MM.1S (cell line): ENCODE measurements at regions not wholly inside any gene's neighbourhood (a gene's known extent, or its start where the extent isn't known, plus 50 kb on each side); places are given as distances from the start of the nearest gene placed in this dataset.

Source experiments
- EZH2 ChIP-seq: fragments of 300-600 bp; sonication (generic); optimal IDR thresholded peaks from 2 replicates; pipeline ENCODE3; 2017; ENCODE audit warnings: low read depth, mild to moderate bottlenecking, antibody characterized with exemption, low read length, mixed read lengths
- EZH2phosphoT487 ChIP-seq: fragments of 300-600 bp; sonication (generic); IDR thresholded peaks from 2 replicates; pipeline ENCODE4 v1.6.1; 2018; ENCODE audit warnings: antibody characterized with exemption, low read length
- TF ChIP-seq, protein P1 (sequence below): fragments of 300-600 bp; sonication (generic); IDR thresholded peaks from 2 replicates; pipeline ENCODE4 v1.5.1; 2016; ENCODE audit warnings: antibody characterized with exemption, low read length, mixed read lengths

DNA sequence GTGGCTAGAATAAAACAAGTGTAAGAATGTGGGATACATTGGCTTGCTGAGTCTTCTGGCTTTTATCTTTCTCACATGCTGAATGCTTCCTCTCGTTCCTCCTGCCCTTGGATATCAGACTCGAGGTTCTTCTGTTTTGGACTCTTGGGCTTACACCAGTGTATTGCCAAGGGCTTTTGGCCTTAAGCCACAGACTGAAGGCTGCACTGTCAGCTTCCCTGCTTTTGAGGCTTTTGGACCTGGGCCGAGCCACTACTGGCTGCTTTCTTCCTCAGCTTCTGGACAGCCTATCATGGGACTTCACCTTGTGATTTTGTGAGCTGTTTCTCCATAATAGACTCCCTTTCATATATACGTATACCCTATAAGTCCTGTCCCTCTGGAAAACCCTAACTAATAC is 300.9 kb upstream of the STXBP6 start:
- TF ChIP-seq EZH2phosphoT487 = no peak
- TF ChIP-seq, protein P1, sequence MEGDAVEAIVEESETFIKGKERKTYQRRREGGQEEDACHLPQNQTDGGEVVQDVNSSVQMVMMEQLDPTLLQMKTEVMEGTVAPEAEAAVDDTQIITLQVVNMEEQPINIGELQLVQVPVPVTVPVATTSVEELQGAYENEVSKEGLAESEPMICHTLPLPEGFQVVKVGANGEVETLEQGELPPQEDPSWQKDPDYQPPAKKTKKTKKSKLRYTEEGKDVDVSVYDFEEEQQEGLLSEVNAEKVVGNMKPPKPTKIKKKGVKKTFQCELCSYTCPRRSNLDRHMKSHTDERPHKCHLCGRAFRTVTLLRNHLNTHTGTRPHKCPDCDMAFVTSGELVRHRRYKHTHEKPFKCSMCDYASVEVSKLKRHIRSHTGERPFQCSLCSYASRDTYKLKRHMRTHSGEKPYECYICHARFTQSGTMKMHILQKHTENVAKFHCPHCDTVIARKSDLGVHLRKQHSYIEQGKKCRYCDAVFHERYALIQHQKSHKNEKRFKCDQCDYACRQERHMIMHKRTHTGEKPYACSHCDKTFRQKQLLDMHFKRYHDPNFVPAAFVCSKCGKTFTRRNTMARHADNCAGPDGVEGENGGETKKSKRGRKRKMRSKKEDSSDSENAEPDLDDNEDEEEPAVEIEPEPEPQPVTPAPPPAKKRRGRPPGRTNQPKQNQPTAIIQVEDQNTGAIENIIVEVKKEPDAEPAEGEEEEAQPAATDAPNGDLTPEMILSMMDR = no peak
- no peak for TF ChIP-seq EZH2
